Mesenchymal stem cell (in vitro differentiated cells and primary cell): ENCODE measurements at regions not wholly inside any gene's neighbourhood (a gene's known extent, or its start where the extent isn't known, plus 50 kb on each side); places are given as distances from the start of the nearest gene placed in this dataset.
A peak's percentile ranks its signal among the peaks of the same experiment; 100 is the strongest.

Experiments used
- DNase-seq: peaks from one replicate; pipeline ENCODE4 v3.0.0-alpha.2; 2013
- H2AFZ ChIP-seq: one replicate; pipeline ENCODE4 v1.6.1; 2013; ENCODE audit warnings: low read depth, mild to moderate bottlenecking, control low read depth, inconsistent platforms, low read length, moderate library complexity
- H2AK5ac ChIP-seq: 2 replicates; pipeline ENCODE4 v1.6.1; 2013; ENCODE audit warnings: low read length, moderate library complexity, mild to moderate bottlenecking, inconsistent platforms; ENCODE audit not compliant: severe bottlenecking
- H2BK120ac ChIP-seq: one replicate; pipeline ENCODE4 v1.6.1; 2013; ENCODE audit warnings: low read depth, mild to moderate bottlenecking, inconsistent platforms, low read length, moderate library complexity
- H2BK12ac ChIP-seq, 2 experiments: one replicate each; pipeline ENCODE4 v1.6.1; 2013; ENCODE audit warnings: inconsistent platforms in 2 of 2, low read length in 2 of 2, mild to moderate bottlenecking in 2 of 2, moderate library complexity in 2 of 2, control low read depth in 1 of 2
- H2BK15ac ChIP-seq: one replicate; pipeline ENCODE4 v1.6.1; 2013; ENCODE audit warnings: mild to moderate bottlenecking, low read depth, inconsistent platforms; ENCODE audit not compliant: poor library complexity, severe bottlenecking
- H2BK5ac ChIP-seq: 2 replicates; pipeline ENCODE4 v1.6.1; 2013; ENCODE audit warnings: low read depth, mild to moderate bottlenecking, low read length, control low read depth, inconsistent platforms; ENCODE audit not compliant: poor library complexity, severe bottlenecking
- H3K14ac ChIP-seq, 2 experiments: one replicate each; pipeline ENCODE4 v1.6.1; 2013; ENCODE audit warnings: inconsistent platforms in 2 of 2, low read length in 2 of 2, control low read depth in 1 of 2, mild to moderate bottlenecking in 1 of 2, moderate library complexity in 1 of 2
- H3K18ac ChIP-seq, 2 experiments: one replicate each; pipeline ENCODE4 v1.6.1; 2013; ENCODE audit warnings: inconsistent platforms in 2 of 2, low read length in 2 of 2, control low read depth in 1 of 2, low read depth in 1 of 2, mild to moderate bottlenecking in 1 of 2
- H3K23ac ChIP-seq, 2 experiments: one replicate each; pipeline ENCODE4 v1.6.1; 2013; ENCODE audit warnings: inconsistent platforms in 2 of 2, low read length in 2 of 2, mild to moderate bottlenecking in 2 of 2, moderate library complexity in 2 of 2, control low read depth in 1 of 2
- H3K27ac ChIP-seq: 2 replicates; pipeline ENCODE4 v1.5.1; 2013; ENCODE audit warnings: mild to moderate bottlenecking, moderate library complexity, low read length, control low read depth, inconsistent platforms; ENCODE audit not compliant: poor library complexity, severe bottlenecking
- H3K27me3 ChIP-seq, 2 experiments: 2 replicates each; pipeline versions ENCODE4 v1.6.1 to v1.7.0; 2013; ENCODE audit warnings: low read length in 2 of 2, mild to moderate bottlenecking in 2 of 2, moderate library complexity in 2 of 2, control low read depth in 1 of 2, inconsistent platforms in 1 of 2; ENCODE audit not compliant: control insufficient read depth in 1 of 2, insufficient read depth in 1 of 2
- H3K36me3 ChIP-seq, 2 experiments: 2 replicates each; pipeline versions ENCODE4 v1.6.1 to v1.7.0; 2013; ENCODE audit warnings: low read length in 2 of 2, control low read depth in 1 of 2, inconsistent platforms in 1 of 2, low read depth in 1 of 2, mild to moderate bottlenecking in 1 of 2; ENCODE audit not compliant: insufficient read depth in 2 of 2, control insufficient read depth in 1 of 2
- H3K4ac ChIP-seq, 2 experiments: one replicate each; pipeline ENCODE4 v1.6.1; 2013; ENCODE audit warnings: inconsistent platforms in 2 of 2, low read length in 2 of 2, mild to moderate bottlenecking in 2 of 2, moderate library complexity in 2 of 2, control low read depth in 1 of 2, low read depth in 1 of 2
- H3K4me1 ChIP-seq: 2 replicates; pipeline ENCODE4 v1.6.1; 2013; ENCODE audit warnings: low read depth, low read length, control low read depth; ENCODE audit not compliant: control insufficient read depth, insufficient read depth
- H3K4me2 ChIP-seq: 2 replicates; pipeline ENCODE4 v1.6.1; 2013; ENCODE audit warnings: low read length, mild to moderate bottlenecking, inconsistent platforms; ENCODE audit not compliant: poor library complexity, severe bottlenecking
- H3K4me3 ChIP-seq, 2 experiments: 2 replicates each; pipeline versions ENCODE4 v1.5.1 to v1.7.0; 2013; ENCODE audit warnings: low read length in 2 of 2, mild to moderate bottlenecking in 2 of 2, control low read depth in 1 of 2, low read depth in 1 of 2; ENCODE audit not compliant: insufficient read depth in 1 of 2
- H3K79me1 ChIP-seq: replicated peaks from 2 replicates; pipeline ENCODE4 v1.6.1; 2013; ENCODE audit warnings: mild to moderate bottlenecking, control low read depth, low read length, inconsistent platforms; ENCODE audit not compliant: poor library complexity, severe bottlenecking
- H3K9ac ChIP-seq: 2 replicates; pipeline ENCODE4 v1.7.0; 2013; ENCODE audit warnings: mild to moderate bottlenecking, low read length, moderate library complexity
- H3K9me3 ChIP-seq: 2 replicates; pipeline ENCODE4 v1.7.0; 2013; ENCODE audit warnings: mild to moderate bottlenecking, low read length; ENCODE audit not compliant: control insufficient read depth
- H4K8ac ChIP-seq: one replicate; pipeline ENCODE4 v1.6.1; 2013; ENCODE audit warnings: inconsistent platforms, mild to moderate bottlenecking, low read length, moderate library complexity
- H4K91ac ChIP-seq: one replicate; pipeline ENCODE4 v1.6.1; 2013; ENCODE audit warnings: mild to moderate bottlenecking, low read length, inconsistent platforms
- WGBS: methylation state at CpG from one replicate; pipeline ENCODE4 v1.1.7; 2013; ENCODE audit warnings: mixed read lengths; 5-methylcytosine and 5-hydroxymethylcytosine counted together

DNA sequence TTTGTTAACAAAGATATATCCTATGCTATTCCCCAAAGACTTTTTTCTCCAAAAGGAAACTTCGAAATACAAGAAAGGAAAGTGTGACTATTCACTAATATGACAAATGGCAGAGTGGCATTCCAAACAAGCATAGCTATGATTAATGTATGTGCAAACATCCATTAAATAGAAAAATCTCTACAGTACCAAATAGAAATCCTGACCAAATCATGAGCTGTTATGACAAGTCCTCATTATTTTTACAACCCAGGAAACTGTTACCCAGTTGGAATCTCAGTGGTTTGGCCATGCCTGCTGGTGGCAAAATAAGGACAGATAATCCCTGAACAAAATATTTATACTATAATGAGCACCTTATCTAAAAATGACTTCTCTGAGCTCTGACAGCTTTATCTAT, 202.1 kb downstream of the SEC23A start:
- Histone ChIP-seq H3K27me3 (no peaks in the 10 kb centered on the region), H2AFZ (no peak overlapping the region), H3K9ac (no peak overlapping the region), H2BK120ac (no peak overlapping the region), H3K9me3 (no peaks in the 10 kb centered on the region), H3K36me3 (no peaks in the 10 kb centered on the region), H3K4me1 (no peaks in the 10 kb centered on the region), H2BK15ac (no peak overlapping the region), H3K4me3 (no peak overlapping the region), H3K14ac (no peak overlapping the region), H4K91ac (no peak overlapping the region), H2AK5ac (no peak overlapping the region), H4K8ac (no peak overlapping the region), H2BK5ac (no peak overlapping the region), H3K4me2 (no peak overlapping the region), H3K27ac (no peak overlapping the region), H3K23ac (no peak overlapping the region), H3K18ac (no peak overlapping the region), H3K79me1 (no peaks in the 10 kb centered on the region), H3K4ac (no peak overlapping the region), H2BK12ac (no peak overlapping the region)
- WGBS, result no CpG with 5 or more reads among the region's 1 CpG
- DNase-seq, result no peak

DNA sequence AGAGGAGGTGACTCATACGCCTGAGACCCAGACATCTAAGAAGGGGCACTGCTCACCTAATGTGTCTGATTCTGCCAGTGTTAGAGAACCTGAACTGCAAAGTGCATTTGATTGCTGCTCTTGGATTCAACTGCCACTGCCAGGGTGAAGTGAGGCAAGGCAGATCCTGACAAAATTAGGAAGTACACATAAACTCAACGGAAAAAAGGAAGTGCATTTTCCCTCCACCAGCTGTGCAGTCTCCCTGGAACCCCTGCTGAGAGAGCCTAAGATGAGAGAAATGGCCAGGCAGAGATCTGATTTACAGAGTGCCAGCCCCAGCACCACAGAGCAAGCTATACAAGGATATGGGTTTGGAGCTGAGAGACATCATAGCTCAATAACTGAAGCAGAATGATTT, 215.3 kb downstream of the SEC23A start:
- no peak overlapping the region for H2AFZ ChIP-seq
- 71% methylated on average over 2 of the region's 2 CpGs for WGBS
- no peak for DNase-seq
- no peaks in the 10 kb centered on the region for H3K4me1 ChIP-seq
- no peak overlapping the region for H2BK12ac ChIP-seq
- H2AK5ac ChIP-seq, result no peak overlapping the region
- H3K23ac ChIP-seq, result no peak overlapping the region
- H3K27me3 ChIP-seq, result no peaks in the 10 kb centered on the region
- no peak overlapping the region for H3K9ac ChIP-seq
- H3K4me3 ChIP-seq, result no peak overlapping the region
- no peak overlapping the region for H2BK120ac ChIP-seq
- peaks cover 8% of the 10 kb centered on the region for H3K9me3 ChIP-seq
- no peak overlapping the region for H3K4ac ChIP-seq
- H3K36me3 ChIP-seq, result no peaks in the 10 kb centered on the region
- H4K91ac ChIP-seq, result no peak overlapping the region
- no peak overlapping the region for H3K18ac ChIP-seq
- no peak overlapping the region for H2BK5ac ChIP-seq
- H3K27ac ChIP-seq, result no peak overlapping the region
- no peak overlapping the region for H3K4me2 ChIP-seq
- no peak overlapping the region for H2BK15ac ChIP-seq
- H3K79me1 ChIP-seq, result no peaks in the 10 kb centered on the region
- H3K14ac ChIP-seq, result no peak overlapping the region
- H4K8ac ChIP-seq, result no peak overlapping the region

DNA sequence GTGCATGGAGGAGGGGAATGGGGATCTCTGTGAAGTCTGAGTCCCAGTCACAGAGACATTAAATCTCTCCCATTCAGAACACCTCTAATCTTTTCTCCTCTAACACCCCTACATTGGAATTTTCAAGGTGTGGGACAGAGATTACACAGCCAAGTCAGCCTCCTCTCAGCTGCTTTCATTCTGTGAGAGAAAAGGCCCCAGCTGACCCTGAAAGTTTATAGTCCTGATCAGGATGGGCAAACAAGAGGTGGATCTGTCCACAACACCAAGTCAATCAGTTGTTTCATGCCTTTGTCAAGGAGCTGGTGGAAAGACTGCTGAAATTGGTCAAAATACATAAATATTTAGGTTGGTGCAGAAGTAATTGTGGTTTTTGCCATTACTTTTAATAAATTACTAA, 218.9 kb downstream of the SEC23A start:
- no peak overlapping the region for H3K4me3 ChIP-seq
- H2BK15ac ChIP-seq, result no peak overlapping the region
- no peak overlapping the region for H2AK5ac ChIP-seq
- H3K14ac ChIP-seq, result no peak overlapping the region
- H2BK120ac ChIP-seq, result no peak overlapping the region
- no peak overlapping the region for H3K27ac ChIP-seq
- H3K18ac ChIP-seq, result peak overlapping the region in 1 of 2 experiments; percentile 54
- no peak overlapping the region for H2BK5ac ChIP-seq
- no peak overlapping the region for H3K4ac ChIP-seq
- H2AFZ ChIP-seq, result no peak overlapping the region
- H3K23ac ChIP-seq, result no peak overlapping the region
- no peak overlapping the region for H4K8ac ChIP-seq
- no peak overlapping the region for H3K9ac ChIP-seq
- H3K4me2 ChIP-seq, result no peak overlapping the region
- peak overlapping the region; percentile 6 to 66 for H2BK12ac ChIP-seq
- H4K91ac ChIP-seq, result no peak overlapping the region
- no peak for DNase-seq
- H3K4me1 ChIP-seq, result no peaks in the 10 kb centered on the region
- H3K79me1 ChIP-seq, result no peaks in the 10 kb centered on the region
- peaks cover under 1 to 3% of the 10 kb centered on the region in 2 experiments for H3K27me3 ChIP-seq
- no peaks in the 10 kb centered on the region for H3K9me3 ChIP-seq
- no peaks in the 10 kb centered on the region for H3K36me3 ChIP-seq

DNA sequence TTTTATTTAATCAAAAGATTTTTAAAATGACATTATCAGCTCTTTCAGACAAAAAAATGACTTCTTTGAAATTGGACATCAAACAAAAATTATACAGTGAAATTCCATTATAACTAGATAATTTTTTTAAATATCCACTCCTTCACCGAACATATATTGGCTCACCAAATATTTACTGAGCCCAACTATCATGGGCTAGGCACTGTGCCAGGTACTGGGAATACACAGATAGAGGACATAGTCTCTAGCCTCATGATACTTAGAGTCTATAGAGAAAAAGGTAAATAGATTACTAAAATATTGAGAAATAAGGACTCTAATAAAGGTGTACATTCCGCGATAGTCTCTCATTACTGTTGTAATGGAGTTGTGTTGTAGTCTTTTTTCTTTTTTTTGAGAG, 219.9 kb downstream of the SEC23A start:
- Histone ChIP-seq H3K18ac (no peak overlapping the region), H3K4me2 (no peak overlapping the region), H3K23ac (no peak overlapping the region), H3K9me3 (no peaks in the 10 kb centered on the region), H2BK120ac (no peak overlapping the region), H2BK5ac (no peak overlapping the region), H4K91ac (no peak overlapping the region), H3K14ac (no peak overlapping the region), H3K36me3 (no peaks in the 10 kb centered on the region), H3K27me3 (peaks cover 4 to 6% of the 10 kb centered on the region in 2 experiments), H3K79me1 (no peaks in the 10 kb centered on the region), H3K4ac (no peak overlapping the region), H3K9ac (no peak overlapping the region), H2AFZ (no peak overlapping the region), H2AK5ac (no peak overlapping the region), H2BK12ac (no peak overlapping the region), H2BK15ac (no peak overlapping the region), H3K4me1 (no peaks in the 10 kb centered on the region), H3K27ac (no peak overlapping the region), H3K4me3 (no peak overlapping the region), H4K8ac (no peak overlapping the region)
- WGBS, result 98% methylated on average over 3 of the region's 3 CpGs
- no peak for DNase-seq
